HEK293 (cell line): ENCODE measurements at regions not wholly inside any gene's neighbourhood (a gene's known extent, or its start where the extent isn't known, plus 50 kb on each side); places are given as distances from the start of the nearest gene placed in this dataset.

Experiments used
- CTCF ChIA-PET: fragments of 350-600 bp; formaldehyde crosslinking; extraction: SDS; loops from one replicate; lab custom pipeline; 2021; ENCODE audit warnings: antibody characterized with exemption; lab: Yijun Ruan, JAX
- POLR2A ChIA-PET: fragments of 300-600 bp; formaldehyde crosslinking; extraction: SDS; loops from one replicate; lab custom pipeline; 2020; ENCODE audit warnings: antibody characterized with exemption, inconsistent platforms; lab: Yijun Ruan, JAX
- H3K27ac ChIP-seq: fragments of 200-500 bp; sonication (Bioruptor generic); 2 replicates; pipeline ENCODE4 v1.5.1; 2014; ENCODE audit warnings: low read depth, low read length, control low read depth, inconsistent platforms; ENCODE audit errors: extremely low read depth
- H3K36me3 ChIP-seq, 2 experiments: fragments of 200-500 bp in 1 of 2; sonication (Bioruptor generic) in 1 of 2; 1 replicate in 1 of 2; 2 replicates in 1 of 2; pipeline ENCODE4 v1.5.1; 2014 to 2017; ENCODE audit warnings: inconsistent platforms in 2 of 2, low read length in 2 of 2; ENCODE audit not compliant: control insufficient read depth in 2 of 2, insufficient read depth in 1 of 2
- H3K4me1 ChIP-seq: fragments of 200-500 bp; sonication (Bioruptor generic); 2 replicates; pipeline ENCODE4 v1.5.1; 2014; ENCODE audit warnings: mild to moderate bottlenecking, low read length, inconsistent platforms; ENCODE audit not compliant: control insufficient read depth, insufficient read depth
- H3K4me3 ChIP-seq: 2 replicates; pipeline ENCODE4 v1.5.1; 2011; ENCODE audit warnings: low read depth, mild to moderate bottlenecking, control low read depth, low read length, moderate library complexity
- H3K9me3 ChIP-seq: fragments of 200-500 bp; sonication (Bioruptor generic); 2 replicates; pipeline ENCODE4 v1.5.1; 2014; ENCODE audit warnings: low read depth, low read length, inconsistent platforms; ENCODE audit not compliant: control insufficient read depth, insufficient read depth
- GLI4 ChIP-seq: fragments of 450-650 bp; formaldehyde crosslinking; IDR thresholded peaks from 2 replicates; pipeline ENCODE4 v1.5.1; 2016; ENCODE audit warnings: missing biosample characterization, missing genetic modification characterization
- KLF16 ChIP-seq: fragments of 450-650 bp; formaldehyde crosslinking; IDR thresholded peaks from 2 replicates; pipeline ENCODE4 v1.5.1; 2017; ENCODE audit warnings: missing biosample characterization, missing genetic modification characterization
- PBX3 ChIP-seq: sonication (generic); formaldehyde crosslinking; IDR thresholded peaks from 2 replicates; pipeline ENCODE4 v1.8.1; 2022; ENCODE audit warnings: mild to moderate bottlenecking, moderate library complexity, missing genetic modification reagents
- RBAK ChIP-seq: fragments of 450-650 bp; formaldehyde crosslinking; IDR thresholded peaks from 2 replicates; pipeline ENCODE4 v1.5.1; 2016; ENCODE audit warnings: missing biosample characterization, missing genetic modification characterization
- REST ChIP-seq: fragments of 450-650 bp; formaldehyde crosslinking; IDR thresholded peaks from 2 replicates; pipeline ENCODE4 v1.5.1; 2016; ENCODE audit warnings: missing biosample characterization, missing genetic modification characterization
- SP7 ChIP-seq: fragments of 450-650 bp; formaldehyde crosslinking; IDR thresholded peaks from 2 replicates; pipeline ENCODE4 v1.5.1; 2016; ENCODE audit warnings: missing biosample characterization, missing genetic modification characterization
- YY1 ChIP-seq: fragments of 450-650 bp; formaldehyde crosslinking; IDR thresholded peaks from 2 replicates; pipeline ENCODE4 v1.5.1; 2018; ENCODE audit warnings: missing biosample characterization, missing genetic modification characterization
- ZBTB21 ChIP-seq: fragments of 450-650 bp; formaldehyde crosslinking; IDR thresholded peaks from 2 replicates; pipeline ENCODE4 v1.5.1; 2017; ENCODE audit warnings: missing biosample characterization, missing genetic modification characterization
- ZNF2 ChIP-seq: fragments of 450-650 bp; formaldehyde crosslinking; IDR thresholded peaks from 2 replicates; pipeline ENCODE4 v1.5.1; 2016; ENCODE audit warnings: missing biosample characterization, missing genetic modification characterization
- ZNF24 ChIP-seq: fragments of 450-650 bp; formaldehyde crosslinking; IDR thresholded peaks from 2 replicates; pipeline ENCODE4 v1.5.1; 2016; ENCODE audit warnings: missing biosample characterization, missing genetic modification characterization
- ZNF311 ChIP-seq: fragments of 450-650 bp; formaldehyde crosslinking; IDR thresholded peaks from 2 replicates; pipeline ENCODE4 v1.5.1; 2017; ENCODE audit warnings: missing biosample characterization, missing genetic modification characterization, borderline replicate concordance
- ZNF335 ChIP-seq: fragments of 450-650 bp; formaldehyde crosslinking; conservative IDR thresholded peaks from 2 replicates; pipeline ENCODE4 v1.5.1; 2016; ENCODE audit warnings: missing biosample characterization, missing genetic modification characterization
- ZNF366 ChIP-seq: fragments of 450-650 bp; formaldehyde crosslinking; conservative IDR thresholded peaks from 2 replicates; pipeline ENCODE4 v1.5.1; 2016; ENCODE audit warnings: missing biosample characterization, missing genetic modification characterization
- ZNF521 ChIP-seq: fragments of 450-650 bp; formaldehyde crosslinking; IDR thresholded peaks from 2 replicates; pipeline ENCODE4 v1.5.1; 2017; ENCODE audit warnings: missing biosample characterization, mild to moderate bottlenecking, missing genetic modification characterization
- ZNF558 ChIP-seq: fragments of 450-650 bp; formaldehyde crosslinking; IDR thresholded peaks from 2 replicates; pipeline ENCODE4 v1.5.1; 2016; ENCODE audit warnings: missing biosample characterization, missing genetic modification characterization
- ZNF571 ChIP-seq: fragments of 450-650 bp; formaldehyde crosslinking; IDR thresholded peaks from 2 replicates; pipeline ENCODE4 v1.5.0; 2017; ENCODE audit warnings: missing biosample characterization, missing genetic modification characterization
- ZNF596 ChIP-seq: fragments of 450-650 bp; IDR thresholded peaks from 2 replicates; pipeline ENCODE4 v1.5.0; 2018; ENCODE audit warnings: missing biosample characterization, mild to moderate bottlenecking, missing genetic modification characterization, moderate library complexity
- ZNF654 ChIP-seq: fragments of 450-650 bp; formaldehyde crosslinking; IDR thresholded peaks from 2 replicates; pipeline ENCODE4 v1.5.1; 2016; ENCODE audit warnings: low read depth, missing biosample characterization, missing genetic modification characterization
- ZNF791 ChIP-seq: fragments of 450-650 bp; formaldehyde crosslinking; IDR thresholded peaks from 2 replicates; pipeline ENCODE4 v1.5.1; 2016; ENCODE audit warnings: missing biosample characterization, missing genetic modification characterization
- ZSCAN30 ChIP-seq: fragments of 450-650 bp; IDR thresholded peaks from 2 replicates; pipeline ENCODE4 v1.5.1; 2018; ENCODE audit warnings: missing biosample characterization, mild to moderate bottlenecking, missing genetic modification characterization, moderate library complexity

- no peak overlapping the region for H3K27ac ChIP-seq
- no peak for TF ChIP-seq PBX3 (CRISPR knock-in tag)
- TF ChIP-seq REST (tag by site-specific recombination), result no peak
- no peak for TF ChIP-seq ZNF791
- TF ChIP-seq RBAK (tag by site-specific recombination), result no peak
- no peak for TF ChIP-seq KLF16
- no peak for TF ChIP-seq SP7
- no peak for TF ChIP-seq ZNF24 (tag by site-specific recombination)
- TF ChIP-seq GLI4 (tag by site-specific recombination), result no peak
- no peak for TF ChIP-seq ZNF558 (tag by site-specific recombination)
- no peak for TF ChIP-seq YY1 (tag by site-specific recombination)
- TF ChIP-seq ZNF335, result no peak
- no peak for TF ChIP-seq ZNF654 (tag by site-specific recombination)
- TF ChIP-seq ZNF311 (tag by site-specific recombination), result no peak
- no peak for TF ChIP-seq ZNF571 (tag by site-specific recombination)
- no peaks in the 10 kb centered on the region for H3K9me3 ChIP-seq
- CTCF ChIA-PET, result no interaction called here
- POLR2A ChIA-PET, result no interaction called here
- H3K4me3 ChIP-seq, result no peak overlapping the region
- H3K4me1 ChIP-seq, result no peaks in the 10 kb centered on the region
- no peaks in the 10 kb centered on the region for H3K36me3 ChIP-seq
These were observed 163.4 kb upstream of the RTL1 start for GRCh38 chr14:101066826-101067510.

- POLR2A ChIA-PET, result no interaction called here
- H3K4me1 ChIP-seq, result peaks cover 4% of the 10 kb centered on the region
- no peak overlapping the region for H3K27ac ChIP-seq
- H3K4me3 ChIP-seq, result no peak overlapping the region
- H3K9me3 ChIP-seq, result no peaks in the 10 kb centered on the region
- TF ChIP-seq ZNF366 (tag by site-specific recombination) (no peak), ZNF2 (no peak), ZNF596 (no peak), ZBTB21 (no peak), ZNF521 (tag by site-specific recombination) (no peak), ZSCAN30 (tag by site-specific recombination) (no peak)
- H3K36me3 ChIP-seq, result no peaks in the 10 kb centered on the region
- CTCF ChIA-PET, result interaction anchor here (0.7 kb wide), 1 partner anchor 21 kb away, joined by 4 read pairs; no protein-coding TSS in a partner anchor
These were observed 165.0 kb upstream of the RTL1 start for GRCh38 chr14:101068313-101069227.
